OCI-LY7 (cell line): ENCODE measurements at regions not wholly inside any gene's neighbourhood (a gene's known extent, or its start where the extent isn't known, plus 50 kb on each side); places are given as distances from the start of the nearest gene placed in this dataset.

ENCODE experiments used
- BruUV-seq: library from RNA; stranded (reverse); fragments of 400-500 nt; replicated peaks from 2 replicates; lab custom pipeline; 2021; lab: Mats Ljungman, UMichigan
- CTCF ChIA-PET: fragments of 300-600 bp; sonication (Branson Sonifier 250); formaldehyde crosslinking; loops from one replicate; lab custom pipeline; 2022; ENCODE audit warnings: antibody characterized with exemption; ENCODE audit not compliant: unreplicated experiment; lab: Charles Lee
- POLR2A ChIA-PET: fragments of 300-600 bp; sonication (Branson Sonifier 250); formaldehyde crosslinking; loops from one replicate; lab custom pipeline; 2022; ENCODE audit warnings: antibody characterized with exemption; lab: Charles Lee
- DNase-seq: peaks from one replicate; pipeline ENCODE4 v3.0.0-alpha.2; 2015; ENCODE audit warnings: low spot score
- H2AFZ ChIP-seq: fragments of 200-600 bp; sonication (generic), shearing (Covaris generic); 2 replicates; pipeline ENCODE4 v1.6.1; 2014; ENCODE audit warnings: mild to moderate bottlenecking, antibody characterized with exemption, low read length, moderate library complexity
- H3K27ac ChIP-seq: fragments of 200-600 bp; sonication (generic); 2 replicates; pipeline ENCODE4 v1.5.1; 2014; ENCODE audit warnings: mixed run types, low read depth, mild to moderate bottlenecking, moderate library complexity, low read length, inconsistent platforms; ENCODE audit not compliant: poor library complexity, severe bottlenecking
- H3K36me3 ChIP-seq: fragments of 200-600 bp; sonication (generic); 2 replicates; pipeline ENCODE4 v1.6.1; 2014; ENCODE audit warnings: mild to moderate bottlenecking, antibody characterized with exemption, low read length, moderate library complexity, mixed read lengths; ENCODE audit not compliant: insufficient read depth
- H3K4me1 ChIP-seq: fragments of 200-600 bp; sonication (generic); 2 replicates; pipeline ENCODE4 v1.5.1; 2014; ENCODE audit warnings: mild to moderate bottlenecking, low read length; ENCODE audit not compliant: insufficient read depth, poor library complexity, severe bottlenecking
- H3K4me2 ChIP-seq: fragments of 200-600 bp; sonication (generic); 2 replicates; pipeline ENCODE4 v1.6.1; 2014; ENCODE audit warnings: mild to moderate bottlenecking, low read length
- H3K4me3 ChIP-seq: fragments of 200-600 bp; sonication (generic); 2 replicates; pipeline ENCODE4 v1.5.1; 2014; ENCODE audit warnings: mild to moderate bottlenecking, low read depth, low read length; ENCODE audit not compliant: poor library complexity, severe bottlenecking
- H3K79me2 ChIP-seq: fragments of 200-600 bp; sonication (generic); 2 replicates; pipeline ENCODE4 v1.6.1; 2016; ENCODE audit warnings: low read depth, mild to moderate bottlenecking, low read length, moderate library complexity, mixed read lengths; ENCODE audit not compliant: insufficient read depth
- H3K9me2 ChIP-seq: fragments of 200-600 bp; sonication (generic); 2 replicates; pipeline ENCODE4 v1.6.1; 2016; ENCODE audit warnings: mild to moderate bottlenecking, low read length, mixed read lengths; ENCODE audit not compliant: insufficient read depth
- H3K9me3 ChIP-seq: fragments of 200-600 bp; sonication (generic); 2 replicates; pipeline ENCODE4 v1.6.1; 2014; ENCODE audit warnings: mild to moderate bottlenecking, mixed run types, low read length, mixed read lengths
- H4K20me1 ChIP-seq: fragments of 200-600 bp; sonication (generic); 2 replicates; pipeline ENCODE4 v1.6.1; 2014; ENCODE audit warnings: mild to moderate bottlenecking, antibody characterized with exemption, low read length, moderate library complexity, mixed read lengths; ENCODE audit not compliant: insufficient read depth
- CTCF ChIP-seq: fragments of 200-600 bp; sonication (generic); conservative IDR thresholded peaks from 2 replicates; pipeline ENCODE4 v1.5.1; 2014; ENCODE audit warnings: mild to moderate bottlenecking, antibody characterized with exemption, low read length, moderate library complexity, mixed read lengths
- EZH2phosphoT487 ChIP-seq: fragments of 200-600 bp; sonication (generic); IDR thresholded peaks from 2 replicates; pipeline ENCODE4 v1.6.1; 2018; ENCODE audit warnings: low read depth, borderline replicate concordance, mild to moderate bottlenecking, mixed run types, antibody characterized with exemption, low read length, moderate library complexity, mixed read lengths
- intact Hi-C: fragments of 100-400 bp; cut with micrococcal nuclease; formaldehyde crosslinking; loops from one replicate; pipeline ENCODE4 v1.10.0; 2022; ENCODE audit not compliant: unreplicated experiment

- DNase-seq = no peak
- Histone ChIP-seq H3K4me3 (no peak overlapping the region), H4K20me1 (no peaks in the 10 kb centered on the region), H3K79me2 (no peaks in the 10 kb centered on the region), H3K9me2 (no peaks in the 10 kb centered on the region), H2AFZ (no peak overlapping the region), H3K36me3 (no peaks in the 10 kb centered on the region), H3K27ac (no peak overlapping the region), H3K4me2 (no peak overlapping the region), H3K9me3 (no peaks in the 10 kb centered on the region), H3K4me1 (no peaks in the 10 kb centered on the region)
- ChIA-PET POLR2A (interaction anchor here (0.5 kb wide), 1 partner anchor 40 kb away, joined by 3 read pairs; no protein-coding TSS in a partner anchor), CTCF (no interaction called here)
- BruUV-seq = no TSS peak
- intact Hi-C loops = no loop called here
- TF ChIP-seq EZH2phosphoT487 (no peak), CTCF (no peak)
Measured at GRCh38 chr1:198099755-198100154, 57.0 kb upstream of the NEK7 start.

- Histone ChIP-seq H3K4me3 (no peak overlapping the region), H3K4me2 (no peak overlapping the region), H3K9me2 (no peaks in the 10 kb centered on the region), H3K4me1 (no peaks in the 10 kb centered on the region), H2AFZ (no peak overlapping the region), H4K20me1 (no peaks in the 10 kb centered on the region), H3K27ac (no peak overlapping the region), H3K79me2 (no peaks in the 10 kb centered on the region), H3K9me3 (no peaks in the 10 kb centered on the region), H3K36me3 (no peaks in the 10 kb centered on the region)
- BruUV-seq = no TSS peak
- DNase-seq = no peak
- intact Hi-C loops = no loop called here
- CTCF ChIA-PET = no interaction called here
- POLR2A ChIA-PET = interaction anchor here (0.8 kb wide), 1 partner anchor 15 kb away, joined by 3 read pairs; no protein-coding TSS in a partner anchor
- no peak for TF ChIP-seq EZH2phosphoT487
- no peak for TF ChIP-seq CTCF
Measured at GRCh38 chr1:198101716-198102453, 54.9 kb upstream of the NEK7 start.

- TF ChIP-seq CTCF = no peak
- TF ChIP-seq EZH2phosphoT487 = no peak
- no peak for DNase-seq
- intact Hi-C loops = no loop called here
- Histone ChIP-seq H3K4me1 (no peaks in the 10 kb centered on the region), H3K36me3 (no peaks in the 10 kb centered on the region), H3K79me2 (no peaks in the 10 kb centered on the region), H3K9me3 (no peaks in the 10 kb centered on the region), H4K20me1 (no peaks in the 10 kb centered on the region), H3K27ac (no peak overlapping the region), H3K4me2 (no peak overlapping the region), H3K9me2 (no peaks in the 10 kb centered on the region), H3K4me3 (no peak overlapping the region), H2AFZ (no peak overlapping the region)
- BruUV-seq = no TSS peak
- ChIA-PET CTCF (no interaction called here), POLR2A (interaction anchor here (0.8 kb wide), 1 partner anchor 14 kb away, joined by 3 read pairs; no protein-coding TSS in a partner anchor)
Measured at GRCh38 chr1:198102454-198102827, 54.4 kb upstream of the NEK7 start.
